ENCODE measurements at regions not wholly inside any gene's neighbourhood (a gene's known extent, or its start where the extent isn't known, plus 50 kb on each side); places are given as distances from the start of the nearest gene placed in this dataset.

DNA sequence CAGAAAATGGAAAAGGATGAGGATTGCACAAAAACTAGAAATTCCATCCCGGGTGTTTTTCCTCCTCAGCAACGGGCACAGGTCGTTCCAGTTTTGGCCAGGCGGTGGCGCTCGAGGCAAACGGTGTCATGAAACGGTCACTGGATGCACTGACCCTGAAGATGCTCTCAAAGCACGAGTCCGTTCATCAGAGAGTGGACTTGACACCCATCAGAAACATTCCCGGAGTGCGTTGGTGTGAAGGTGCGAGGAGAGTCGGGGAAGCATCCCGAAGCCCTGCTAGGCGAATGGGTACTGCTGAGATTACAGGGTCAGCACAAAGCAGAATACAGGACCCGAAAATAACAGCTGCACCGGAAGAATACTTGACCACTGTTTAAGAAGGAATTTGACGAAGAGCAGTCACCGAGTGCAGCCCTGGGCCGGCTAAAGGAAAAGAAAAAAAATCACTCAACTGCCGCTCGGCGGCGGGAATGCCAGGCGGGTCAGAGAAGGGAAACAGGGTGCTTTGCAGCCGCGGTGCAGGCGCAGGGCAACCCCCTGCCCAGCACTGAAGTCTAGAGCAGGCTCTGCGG, 71.7 kb upstream of the ETS2 start:
- H3K27me3 ChIP-seq = no peaks in the 10 kb centered on the region
- H3K9me3 ChIP-seq = no peaks in the 10 kb centered on the region
- peaks cover 0 to 31% (median 5%) of the 10 kb centered on the region in 3 donors for H3K4me1 ChIP-seq
- H3K27ac ChIP-seq = peak overlapping the region; percentile 60 to 79 (median 74)
- peak; percentile 8 for DNase-seq
- H3K36me3 ChIP-seq = no peaks in the 10 kb centered on the region
- H3K4me3 ChIP-seq = peak overlapping the region; percentile 24 to 59 (median 38)
- WGBS, 2 donors = 1 to 4% methylated on average over 26 to 30 of the region's 30 CpGs
- intact Hi-C loops (cut with DNase I) = loop anchor here (5.0 to 10.0 kb wide), 2 partner anchors 71 to 403 kb away; partner anchors contain the start of gene ETS2
- TF ChIP-seq, protein P1, sequence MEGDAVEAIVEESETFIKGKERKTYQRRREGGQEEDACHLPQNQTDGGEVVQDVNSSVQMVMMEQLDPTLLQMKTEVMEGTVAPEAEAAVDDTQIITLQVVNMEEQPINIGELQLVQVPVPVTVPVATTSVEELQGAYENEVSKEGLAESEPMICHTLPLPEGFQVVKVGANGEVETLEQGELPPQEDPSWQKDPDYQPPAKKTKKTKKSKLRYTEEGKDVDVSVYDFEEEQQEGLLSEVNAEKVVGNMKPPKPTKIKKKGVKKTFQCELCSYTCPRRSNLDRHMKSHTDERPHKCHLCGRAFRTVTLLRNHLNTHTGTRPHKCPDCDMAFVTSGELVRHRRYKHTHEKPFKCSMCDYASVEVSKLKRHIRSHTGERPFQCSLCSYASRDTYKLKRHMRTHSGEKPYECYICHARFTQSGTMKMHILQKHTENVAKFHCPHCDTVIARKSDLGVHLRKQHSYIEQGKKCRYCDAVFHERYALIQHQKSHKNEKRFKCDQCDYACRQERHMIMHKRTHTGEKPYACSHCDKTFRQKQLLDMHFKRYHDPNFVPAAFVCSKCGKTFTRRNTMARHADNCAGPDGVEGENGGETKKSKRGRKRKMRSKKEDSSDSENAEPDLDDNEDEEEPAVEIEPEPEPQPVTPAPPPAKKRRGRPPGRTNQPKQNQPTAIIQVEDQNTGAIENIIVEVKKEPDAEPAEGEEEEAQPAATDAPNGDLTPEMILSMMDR (IDR thresholded peaks at IDR 0.05) = peak; percentile 79 to 97 (median 94)
- no peak for TF ChIP-seq POLR2A (IDR thresholded peaks at IDR 0.05)

DNA sequence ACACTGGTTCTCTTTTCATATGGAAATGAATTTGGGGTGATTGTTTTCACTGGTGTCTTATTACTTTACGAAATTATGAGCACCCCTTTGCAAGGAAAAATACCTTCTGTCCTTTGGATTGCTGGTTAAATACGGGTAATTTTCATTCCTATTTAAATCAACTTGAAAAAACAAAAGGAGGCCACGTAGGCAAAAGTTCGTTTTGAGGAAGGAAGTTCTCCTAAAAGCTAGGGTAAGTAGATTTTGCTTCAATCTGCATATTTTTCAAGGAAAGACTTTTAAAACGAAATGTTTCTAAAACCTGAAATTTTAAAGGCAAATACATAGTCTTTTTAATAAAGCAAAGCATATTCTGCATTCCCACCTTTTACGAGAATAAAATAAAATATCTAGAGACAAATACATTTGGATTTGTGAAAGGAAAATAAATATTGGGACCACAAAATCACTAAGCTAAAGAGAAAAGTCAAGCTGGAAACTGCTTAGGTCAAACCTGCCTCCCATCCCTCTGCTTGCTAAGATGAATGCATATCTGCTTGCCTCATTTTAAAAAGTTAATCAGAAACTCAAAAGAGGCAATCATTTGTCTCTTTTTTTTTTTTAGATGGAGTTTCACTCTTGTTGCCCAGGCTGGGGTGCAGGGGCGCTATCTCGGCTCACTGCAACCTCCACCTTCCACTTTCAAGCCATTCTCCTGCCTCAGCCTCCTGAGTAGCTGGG, 70.9 kb upstream of the ETS2 start:
- Histone ChIP-seq H3K27ac (peak overlapping the region; percentile 60 to 79 (median 74)), H3K4me3 (peak overlapping the region; percentile 24 to 59 (median 38)), H3K9me3 (no peaks in the 10 kb centered on the region), H3K4me1 (peaks cover 0 to 31% (median 5%) of the 10 kb centered on the region in 3 donors), H3K27me3 (no peaks in the 10 kb centered on the region), H3K36me3 (no peaks in the 10 kb centered on the region)
- TF ChIP-seq, protein P1 (IDR thresholded peaks at IDR 0.05) = no peak
- TF ChIP-seq POLR2A (IDR thresholded peaks at IDR 0.05) = no peak
- intact Hi-C loops (cut with DNase I) = loop anchor here (5.0 to 10.0 kb wide), 2 partner anchors 70 to 402 kb away; partner anchors contain the start of gene ETS2
- 47 to 64% methylated on average over 8 of the region's 8 CpGs for WGBS, 2 donors
- no peak for DNase-seq

DNA sequence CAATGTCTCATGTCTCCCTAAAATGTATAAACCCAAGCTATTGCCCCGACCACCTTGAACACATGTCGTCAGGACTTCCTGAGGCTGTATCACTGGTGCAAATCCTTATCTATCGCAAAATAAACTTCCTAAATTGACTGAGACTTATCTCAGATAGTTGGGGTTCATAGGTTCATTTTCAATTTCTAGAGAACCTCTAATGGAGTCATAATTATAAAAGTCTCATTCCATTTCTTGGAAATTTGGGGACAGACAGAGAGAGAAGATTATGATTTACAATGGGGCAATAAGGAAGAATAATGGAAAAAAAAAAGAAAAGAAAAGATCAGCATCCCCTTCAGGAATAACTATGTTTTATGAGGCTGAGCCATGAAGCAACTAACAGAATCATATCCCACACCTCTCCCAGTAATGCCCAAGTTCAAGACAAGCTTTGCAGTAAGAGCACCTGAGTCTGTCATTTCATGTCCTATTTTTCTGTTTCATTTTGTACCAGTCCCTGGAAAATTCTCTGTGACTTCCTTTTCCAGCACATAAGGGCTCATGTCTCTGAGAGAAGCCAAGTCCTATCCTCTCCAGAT, 70.0 kb upstream of the ETS2 start:
- Histone ChIP-seq H3K27me3 (no peaks in the 10 kb centered on the region), H3K36me3 (no peaks in the 10 kb centered on the region), H3K4me1 (peaks cover 0 to 24% (median 5%) of the 10 kb centered on the region in 3 donors), H3K4me3 (no peak overlapping the region), H3K9me3 (no peaks in the 10 kb centered on the region), H3K27ac (no peak overlapping the region)
- DNase-seq = no peak
- intact Hi-C loops (cut with DNase I) = loop anchor here (10.0 kb wide), 1 partner anchor 69 kb away; the partner anchor contains the start of gene ETS2
- TF ChIP-seq, protein P1 (IDR thresholded peaks at IDR 0.05) = no peak
- TF ChIP-seq POLR2A (IDR thresholded peaks at IDR 0.05) = no peak
- 71 to 94% methylated on average over 3 of the region's 3 CpGs for WGBS, 2 donors

DNA sequence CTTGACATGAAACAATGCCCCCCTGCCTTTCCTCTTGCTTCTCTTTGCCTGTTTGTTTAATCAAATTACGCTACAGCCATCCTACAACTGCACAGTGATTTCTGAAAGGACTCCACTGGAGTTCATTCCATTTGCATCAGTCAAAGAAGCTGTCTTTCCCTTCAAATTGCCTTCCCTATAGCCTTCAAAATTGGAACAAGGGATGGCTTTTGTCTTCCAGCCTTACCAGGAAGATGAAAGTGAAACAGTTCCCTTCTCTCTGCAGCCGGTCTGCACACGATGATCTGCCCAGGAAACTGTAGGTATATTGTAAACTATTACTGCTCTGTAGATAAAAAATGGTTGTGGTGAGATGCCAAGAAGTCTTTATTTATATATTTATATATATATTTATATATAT, 65.6 kb upstream of the ETS2 start:
- no peak for DNase-seq
- 43 to 46% methylated on average over 3 of the region's 3 CpGs for WGBS, 2 donors
- H3K27ac ChIP-seq = no peak overlapping the region
- intact Hi-C loops (cut with DNase I) = loop anchor here (10.0 kb wide), 1 partner anchor 165 kb away; no protein-coding TSS in a partner anchor
- no peaks in the 10 kb centered on the region for H3K36me3 ChIP-seq
- H3K27me3 ChIP-seq = no peaks in the 10 kb centered on the region
- peak overlapping the region in 1 of 4 donors; percentile 26 for H3K4me3 ChIP-seq
- no peaks in the 10 kb centered on the region for H3K9me3 ChIP-seq
- H3K4me1 ChIP-seq = peaks cover 0 to 8% (median 0%) of the 10 kb centered on the region in 3 donors
- TF ChIP-seq, protein P1 (IDR thresholded peaks at IDR 0.05) = no peak
- TF ChIP-seq POLR2A (IDR thresholded peaks at IDR 0.05) = no peak
